PC-3 (cell line): ENCODE measurements at regions not wholly inside any gene's neighbourhood (a gene's known extent, or its start where the extent isn't known, plus 50 kb on each side); places are given as distances from the start of the nearest gene placed in this dataset.

ENCODE experiments used
- EZH2phosphoT487 ChIP-seq: fragments of 300-600 bp; sonication (generic); IDR thresholded peaks from 2 replicates; pipeline ENCODE4 v1.6.1; 2018; ENCODE audit warnings: mild to moderate bottlenecking, antibody characterized with exemption, low read length, borderline replicate concordance
- TF ChIP-seq, protein P1 (sequence below): fragments of 300-600 bp; sonication (generic); conservative IDR thresholded peaks from 2 replicates; pipeline ENCODE4 v1.5.1; 2017; ENCODE audit warnings: antibody characterized with exemption, low read depth, mild to moderate bottlenecking, low read length

DNA sequence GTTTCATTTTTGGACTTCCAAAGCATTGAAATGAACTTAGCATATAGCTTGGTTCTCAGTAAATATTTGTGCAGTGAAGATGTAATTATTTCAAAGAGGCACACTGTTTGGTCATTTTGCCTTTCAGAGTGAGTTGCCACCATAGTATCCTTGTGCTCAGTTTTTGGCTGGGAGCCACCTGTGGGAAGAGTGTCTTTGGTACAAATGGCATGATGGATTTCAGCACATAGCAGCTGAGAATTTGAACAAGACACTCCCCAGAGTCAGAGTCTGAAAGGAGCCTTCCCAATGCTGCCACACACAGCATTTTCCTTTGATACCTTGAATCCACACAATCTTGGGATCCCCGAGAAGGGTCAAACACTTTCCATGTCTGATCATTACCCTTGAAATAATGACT is 897.2 kb upstream of the ARPP21 start:
- no peak for TF ChIP-seq EZH2phosphoT487
- TF ChIP-seq, protein P1, sequence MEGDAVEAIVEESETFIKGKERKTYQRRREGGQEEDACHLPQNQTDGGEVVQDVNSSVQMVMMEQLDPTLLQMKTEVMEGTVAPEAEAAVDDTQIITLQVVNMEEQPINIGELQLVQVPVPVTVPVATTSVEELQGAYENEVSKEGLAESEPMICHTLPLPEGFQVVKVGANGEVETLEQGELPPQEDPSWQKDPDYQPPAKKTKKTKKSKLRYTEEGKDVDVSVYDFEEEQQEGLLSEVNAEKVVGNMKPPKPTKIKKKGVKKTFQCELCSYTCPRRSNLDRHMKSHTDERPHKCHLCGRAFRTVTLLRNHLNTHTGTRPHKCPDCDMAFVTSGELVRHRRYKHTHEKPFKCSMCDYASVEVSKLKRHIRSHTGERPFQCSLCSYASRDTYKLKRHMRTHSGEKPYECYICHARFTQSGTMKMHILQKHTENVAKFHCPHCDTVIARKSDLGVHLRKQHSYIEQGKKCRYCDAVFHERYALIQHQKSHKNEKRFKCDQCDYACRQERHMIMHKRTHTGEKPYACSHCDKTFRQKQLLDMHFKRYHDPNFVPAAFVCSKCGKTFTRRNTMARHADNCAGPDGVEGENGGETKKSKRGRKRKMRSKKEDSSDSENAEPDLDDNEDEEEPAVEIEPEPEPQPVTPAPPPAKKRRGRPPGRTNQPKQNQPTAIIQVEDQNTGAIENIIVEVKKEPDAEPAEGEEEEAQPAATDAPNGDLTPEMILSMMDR: no peak
